HepG2 (cell line): ENCODE measurements at regions not wholly inside any gene's neighbourhood (a gene's known extent, or its start where the extent isn't known, plus 50 kb on each side); places are given as distances from the start of the nearest gene placed in this dataset.

Experiments
- ERF ChIP-seq: IDR thresholded peaks from 2 replicates; pipeline ENCODE4 v1.6.1; 2018; ENCODE audit warnings: missing biosample characterization, missing genetic modification reagents
- HHEX ChIP-seq: IDR thresholded peaks from 2 replicates; pipeline ENCODE4 v1.6.1; 2016; ENCODE audit warnings: control low read depth
- KLF13 ChIP-seq: sonication (generic); formaldehyde crosslinking; IDR thresholded peaks from 2 replicates; pipeline ENCODE4 v1.4.0; 2020; ENCODE audit warnings: mild to moderate bottlenecking, missing genetic modification reagents
- USF2 ChIP-seq, 2 experiments: sonication (generic) in 1 of 2; formaldehyde crosslinking in 1 of 2; IDR thresholded peaks; 2 replicates each; pipeline versions ENCODE4 v1.5.1 to v1.6.1; 2011 to 2020; ENCODE audit warnings: borderline replicate concordance in 1 of 2, low read depth in 1 of 2, low read length in 1 of 2, mild to moderate bottlenecking in 1 of 2, missing genetic modification reagents in 1 of 2, moderate library complexity in 1 of 2
- ZNF205 ChIP-seq: IDR thresholded peaks from 2 replicates; pipeline ENCODE4 v1.6.1; 2018; ENCODE audit warnings: missing biosample characterization, missing genetic modification reagents
- ZNF207 ChIP-seq: fragments of 450-650 bp; IDR thresholded peaks from 2 replicates; pipeline ENCODE4 v1.6.1; 2016; ENCODE audit warnings: antibody characterized with exemption, borderline replicate concordance

- no peak for TF ChIP-seq ZNF207
- no peak for TF ChIP-seq HHEX (CRISPR knock-in tag)
- TF ChIP-seq USF2 (IDR thresholded peaks at IDR 0.05; ENCODE audit: low read depth, low read length): no peak
- no peak for TF ChIP-seq USF2 (CRISPR knock-in tag; IDR thresholded peaks at IDR 0.05; ENCODE audit: borderline replicate concordance)
- no peak for TF ChIP-seq KLF13 (CRISPR knock-in tag)
- TF ChIP-seq ZNF205 (CRISPR knock-in tag): no peak
- TF ChIP-seq ERF (CRISPR knock-in tag): no peak
Measured at GRCh38 chr15:93454788-93455187, 365.8 kb upstream of the RGMA start.
